Erythroblast (primary cell): ENCODE measurements at regions not wholly inside any gene's neighbourhood (a gene's known extent, or its start where the extent isn't known, plus 50 kb on each side); places are given as distances from the start of the nearest gene placed in this dataset.

Experiments
- GATA1 ChIP-seq: IDR thresholded peaks from 2 replicates; pipeline ENCODE4 v1.6.1; 2011; ENCODE audit warnings: low read depth, mild to moderate bottlenecking, control low read depth, low read length, moderate library complexity
- POLR2A ChIP-seq: IDR thresholded peaks from 2 replicates; pipeline ENCODE4 v1.6.1; 2011; ENCODE audit warnings: mild to moderate bottlenecking, low read length

- TF ChIP-seq POLR2A = no peak
- TF ChIP-seq GATA1 = no peak
Measured at GRCh38 chr11:91220476-91221202, 997.8 kb upstream of the CHORDC1 start.
